ENCODE measurements at regions not wholly inside any gene's neighbourhood (a gene's known extent, or its start where the extent isn't known, plus 50 kb on each side); places are given as distances from the start of the nearest gene placed in this dataset.
"Not testable (repeated sequence)": the region's sequence is repeated elsewhere in the genome, so short reads cannot be mapped to it uniquely, and the experiment has no call there.

GRCh38 chr20:40895182-40895581, 133.4 kb upstream of the TOP1 start:
- DNase-seq: no peak

DNA sequence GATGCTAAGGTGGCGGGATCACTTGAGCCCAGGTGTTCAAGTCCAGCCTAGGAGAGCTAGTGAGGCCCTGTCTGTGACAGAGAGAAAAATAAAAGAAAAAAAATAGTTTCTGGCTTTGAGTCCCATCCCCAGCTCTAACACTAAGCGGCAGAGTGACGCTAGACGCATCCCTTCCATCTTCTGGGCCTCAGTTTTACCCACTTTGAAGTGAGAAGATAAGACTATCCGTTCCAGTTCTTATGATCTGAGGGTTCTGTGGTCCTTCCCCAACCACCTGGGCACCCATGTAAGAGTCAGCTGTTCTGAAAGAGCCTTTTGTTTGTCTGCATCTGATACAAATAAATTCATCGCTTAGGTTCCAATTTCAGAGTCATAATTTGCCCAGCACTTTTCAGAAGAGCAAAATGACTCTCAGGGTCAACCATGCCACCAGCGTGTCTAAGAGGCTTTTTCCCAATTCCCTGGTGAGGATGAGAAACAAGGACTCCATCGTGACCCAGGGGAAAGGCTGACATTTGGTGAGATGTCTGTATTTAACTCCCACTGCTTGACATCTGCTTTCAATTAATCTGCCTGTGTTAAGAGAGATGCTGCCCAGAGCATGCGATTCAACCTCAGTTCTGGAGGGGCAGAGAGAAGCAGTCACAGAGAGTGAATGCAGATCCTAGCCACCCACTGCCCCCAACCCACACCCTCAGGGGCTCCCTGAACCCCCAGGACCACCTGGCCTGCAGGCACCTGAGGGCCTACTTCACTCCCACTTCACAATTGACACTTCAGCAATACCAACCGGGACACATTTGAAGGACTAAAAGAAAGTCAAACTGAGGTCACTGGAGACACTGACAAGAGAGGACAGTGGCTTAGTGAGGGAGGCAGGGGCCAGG, 131.6 kb upstream of the TOP1 start:
- peak; percentile 65 for DNase-seq

DNA sequence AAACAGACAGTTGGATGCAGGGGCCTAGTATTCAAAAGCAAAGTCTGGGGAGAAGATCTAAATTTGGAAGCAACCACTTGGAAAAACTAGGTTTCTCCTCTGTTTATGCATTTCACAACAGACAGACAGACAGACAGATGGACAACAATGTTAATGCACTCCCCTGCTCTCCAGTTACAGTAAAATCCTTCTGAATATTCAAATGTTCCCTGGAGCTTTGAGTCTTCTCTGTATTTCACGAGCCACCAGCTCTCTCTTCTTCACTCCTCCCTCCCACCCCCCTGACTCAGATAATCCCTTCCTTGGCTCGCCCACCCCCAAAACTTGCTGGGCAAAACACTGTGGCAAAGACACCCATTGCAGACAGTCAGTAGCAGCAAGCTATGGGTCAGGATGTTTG, 129.3 kb upstream of the TOP1 start:
- no peak for DNase-seq

DNA sequence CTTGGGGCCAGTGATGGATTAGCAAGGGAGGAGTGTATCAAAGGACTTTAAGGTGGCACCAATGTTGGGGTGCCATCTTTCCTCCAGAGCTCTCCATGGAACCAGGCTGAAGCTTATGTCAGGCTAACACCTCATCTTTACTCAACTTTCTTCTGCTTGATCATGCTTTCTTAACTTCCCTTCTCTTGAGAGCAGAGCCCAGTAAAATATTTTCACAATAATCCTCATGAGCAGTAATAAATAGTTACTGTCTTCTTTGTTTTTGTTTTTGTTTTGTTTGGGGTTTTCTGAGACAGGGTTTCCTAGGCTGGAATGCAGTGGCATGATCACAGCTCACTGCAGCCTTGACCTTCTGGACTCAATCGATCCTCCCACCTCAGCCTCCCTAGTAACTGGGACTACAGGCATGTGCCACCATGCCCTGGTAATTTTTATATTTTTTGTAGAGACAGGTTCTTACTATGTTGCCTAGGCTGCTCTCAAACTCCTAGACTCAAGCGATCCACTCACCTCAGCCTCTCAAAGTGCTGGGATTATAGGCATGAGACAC, 127.9 kb upstream of the TOP1 start:
- no peak for DNase-seq

- DNase-seq: peak; percentile 34
These were observed 126.0 kb upstream of the TOP1 start for GRCh38 chr20:40902661-40903060.

DNA sequence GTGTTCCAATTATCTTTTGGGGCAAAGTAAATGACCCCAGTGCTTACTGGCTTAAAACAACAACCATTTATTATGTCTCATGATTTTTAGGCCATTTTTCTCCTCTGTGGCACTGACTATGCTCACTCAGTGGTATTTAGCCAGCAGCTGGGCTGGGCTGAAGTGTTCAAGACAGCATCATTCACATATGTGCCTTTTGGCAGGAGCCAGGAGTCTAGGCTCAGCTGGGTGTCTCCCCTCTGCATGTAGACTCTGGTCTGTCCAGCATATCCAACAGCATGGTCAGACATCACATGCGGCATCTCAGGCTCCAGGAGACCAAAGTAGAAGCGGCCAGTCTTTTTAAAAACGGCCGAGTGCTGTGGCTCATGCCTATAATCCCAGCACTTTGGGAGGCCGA, 120.3 kb upstream of the TOP1 start:
- peak; percentile 88 for DNase-seq

- DNase-seq: not testable (repeated sequence)
These were observed 119.1 kb upstream of the TOP1 start for GRCh38 chr20:40909489-40909888.

DNA sequence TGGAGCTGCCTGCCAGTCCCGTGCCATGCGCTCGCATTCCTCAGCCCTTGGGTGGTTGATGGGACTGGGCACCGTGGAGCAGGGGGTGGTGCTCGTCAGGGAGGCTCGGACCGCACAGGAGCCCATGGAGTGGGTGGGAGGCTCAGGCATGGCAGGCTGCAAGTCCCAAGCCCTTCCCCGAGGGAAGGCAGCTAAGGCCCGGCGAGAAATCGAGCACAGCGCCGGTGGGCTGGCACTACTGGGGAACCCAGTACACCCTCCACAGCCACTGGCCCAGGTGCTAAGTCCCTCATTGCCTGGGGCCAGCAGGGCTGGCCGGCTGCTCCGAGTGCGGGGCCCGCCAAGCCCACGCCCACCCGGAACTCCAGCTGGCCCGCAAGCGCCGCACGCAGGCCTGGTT, 118.2 kb upstream of the TOP1 start:
- not testable (repeated sequence) for DNase-seq

DNA sequence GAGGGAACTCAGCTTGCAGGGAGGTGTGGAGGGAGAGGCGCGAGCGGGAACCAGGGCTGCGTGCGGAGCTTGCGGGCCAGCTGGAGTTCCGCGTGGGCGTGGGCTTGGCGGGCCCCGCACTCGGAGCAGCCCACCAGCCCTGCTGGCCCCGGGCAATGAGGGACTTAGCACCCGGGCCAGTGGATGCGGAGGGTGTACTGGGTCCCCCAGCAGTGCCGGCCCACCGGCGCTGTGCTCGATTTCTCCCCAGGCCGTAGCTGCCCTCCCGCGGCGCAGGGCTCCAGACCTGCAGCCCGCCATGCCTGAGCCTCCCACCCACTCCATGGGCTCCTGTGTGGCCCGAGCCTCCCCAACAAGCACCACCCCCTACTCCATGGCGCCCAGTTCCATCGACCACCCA, 117.5 kb upstream of the TOP1 start:
- DNase-seq: not testable (repeated sequence)

DNA sequence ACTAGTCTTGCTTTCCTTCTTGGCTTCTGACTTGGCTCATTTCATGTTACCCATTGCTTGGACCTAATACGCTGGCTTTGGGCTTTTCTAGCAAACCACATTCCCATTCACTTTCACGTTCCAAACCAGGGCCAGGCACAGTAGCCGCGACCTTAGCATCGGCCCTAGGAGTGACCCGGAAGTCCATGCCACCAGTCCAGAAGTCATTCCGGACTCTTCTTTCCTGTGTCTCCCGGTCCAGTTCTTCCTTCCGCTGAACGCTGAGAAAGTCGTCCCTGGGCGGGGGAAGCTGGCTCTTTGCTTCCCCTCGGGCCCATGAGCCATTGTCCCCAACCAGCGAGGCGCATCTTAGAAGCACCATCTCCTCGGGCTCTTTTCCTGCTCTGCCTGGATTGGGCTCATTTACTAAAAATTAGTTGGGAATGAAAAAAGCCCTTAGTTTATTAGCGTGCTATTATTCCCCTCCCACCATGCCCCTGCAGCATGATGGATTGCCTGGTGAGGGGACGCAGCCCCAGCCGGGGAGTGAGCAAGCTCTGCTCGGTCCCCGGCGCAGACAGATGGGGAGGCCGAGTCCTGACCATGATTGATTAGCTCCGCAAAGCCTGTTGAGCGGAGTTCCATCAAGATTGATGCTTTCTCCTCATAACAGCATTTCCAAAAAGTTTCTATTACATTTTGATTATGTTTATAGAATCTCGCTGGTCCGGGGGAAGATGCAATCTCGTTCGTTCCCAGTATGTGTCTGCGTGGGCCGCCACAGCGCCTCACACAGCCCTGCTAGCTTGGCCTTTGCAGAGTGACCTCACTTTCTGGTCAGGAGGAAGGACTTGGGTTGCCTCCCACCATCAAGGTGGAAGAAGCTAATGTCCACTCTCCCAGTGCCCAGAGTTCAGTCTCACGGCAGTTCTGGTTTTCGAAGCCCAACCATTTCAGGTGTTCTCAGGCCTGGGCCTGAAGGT, 115.1 kb upstream of the TOP1 start:
- DNase-seq: no peak

DNA sequence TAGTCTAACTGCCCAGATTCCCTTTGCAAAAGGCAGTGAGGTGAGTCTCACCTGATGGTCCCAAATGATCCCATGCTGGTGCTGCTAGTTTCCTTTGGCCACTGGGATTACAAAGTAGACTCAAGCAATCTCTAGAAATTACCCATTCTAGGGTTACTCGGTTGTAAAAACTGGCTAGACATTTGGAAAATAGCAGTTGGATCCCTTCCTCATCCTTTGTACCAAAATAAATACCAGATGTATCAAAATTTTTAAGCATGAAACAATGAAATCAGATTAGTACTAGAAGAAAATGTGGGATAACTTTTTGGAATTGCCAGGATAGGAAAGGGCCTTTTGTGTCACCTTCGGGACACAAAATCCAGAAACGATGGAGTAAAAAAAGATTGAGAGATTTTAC, 112.9 kb upstream of the TOP1 start:
- no peak for DNase-seq

DNA sequence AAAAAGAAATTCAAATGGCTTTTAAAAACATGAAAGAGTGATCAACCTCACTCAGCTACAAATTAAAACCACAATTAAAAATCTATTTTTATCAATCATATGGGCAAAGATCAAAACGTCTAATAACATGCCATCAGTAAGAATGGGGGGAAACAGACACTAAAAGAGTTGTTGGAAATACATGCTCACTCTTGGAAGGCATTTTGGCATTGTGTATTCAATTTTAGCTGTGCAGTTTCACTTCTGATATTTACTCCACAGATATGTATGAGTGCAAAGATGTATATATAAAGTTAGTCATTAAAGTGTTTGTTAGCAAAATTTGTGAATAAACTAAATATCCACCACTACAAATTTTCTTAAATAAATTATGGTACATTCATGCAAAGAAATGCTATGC, 112.3 kb upstream of the TOP1 start:
- DNase-seq: no peak

- DNase-seq: no peak
These were observed 108.3 kb upstream of the TOP1 start for GRCh38 chr20:40920291-40920690.

DNA sequence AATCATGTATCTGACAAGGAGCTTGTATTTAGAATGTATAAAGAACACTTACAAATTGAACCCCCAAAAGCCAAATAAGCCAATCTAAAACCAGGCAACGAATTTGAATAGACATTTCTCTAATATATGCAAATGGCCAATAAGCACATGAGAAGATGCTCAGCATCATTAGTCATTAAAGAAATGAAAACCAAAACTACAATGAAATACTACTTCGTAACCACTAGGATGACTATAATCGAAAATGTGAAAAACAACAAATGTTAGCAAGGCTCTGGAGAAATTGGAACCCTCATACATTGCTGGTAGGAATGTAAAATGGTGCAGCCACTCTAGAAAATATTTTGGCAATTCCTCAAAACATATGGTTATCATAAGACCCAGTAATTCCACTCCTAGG, 105.8 kb upstream of the TOP1 start:
- DNase-seq: no peak

- peak; percentile 74 for DNase-seq
These were observed 102.7 kb upstream of the TOP1 start for GRCh38 chr20:40925829-40926510.

DNA sequence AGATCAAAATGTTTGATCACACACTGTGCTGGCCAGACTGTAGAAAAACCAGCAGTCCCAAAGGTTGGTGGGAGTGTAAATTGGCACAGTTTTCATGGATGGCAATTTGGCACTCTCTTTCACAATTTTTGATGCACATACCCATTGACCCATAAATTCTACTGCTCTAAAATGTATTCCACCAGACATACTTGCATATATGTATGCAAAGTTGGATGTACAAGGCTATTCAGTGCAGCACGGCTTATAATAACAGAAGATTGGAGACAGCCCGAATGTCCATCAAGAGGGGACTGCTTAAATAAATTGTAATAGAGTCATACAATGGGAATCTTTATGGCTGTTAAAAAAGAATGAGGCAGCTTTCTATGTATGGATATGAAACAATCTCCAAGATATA, 101.7 kb upstream of the TOP1 start:
- DNase-seq: no peak

DNA sequence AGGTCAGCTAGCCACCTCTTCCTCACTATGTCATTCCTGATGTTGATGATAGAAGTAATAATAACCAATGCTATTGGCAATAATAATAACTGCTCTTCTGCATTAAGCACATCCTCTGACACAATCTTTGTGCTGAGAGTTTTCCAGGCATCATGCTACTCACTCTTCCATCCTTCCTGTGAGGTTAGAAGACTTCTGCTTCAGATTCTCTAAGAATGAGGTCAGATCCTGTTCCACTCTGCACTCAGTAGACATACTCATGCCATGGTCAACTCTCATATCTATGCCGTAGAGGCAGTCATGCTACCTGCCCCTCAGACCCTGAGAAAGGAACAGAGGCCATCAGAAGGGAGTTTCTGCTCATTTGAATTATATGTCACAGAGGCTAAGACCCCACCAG, 98.1 kb upstream of the TOP1 start:
- no peak for DNase-seq

DNA sequence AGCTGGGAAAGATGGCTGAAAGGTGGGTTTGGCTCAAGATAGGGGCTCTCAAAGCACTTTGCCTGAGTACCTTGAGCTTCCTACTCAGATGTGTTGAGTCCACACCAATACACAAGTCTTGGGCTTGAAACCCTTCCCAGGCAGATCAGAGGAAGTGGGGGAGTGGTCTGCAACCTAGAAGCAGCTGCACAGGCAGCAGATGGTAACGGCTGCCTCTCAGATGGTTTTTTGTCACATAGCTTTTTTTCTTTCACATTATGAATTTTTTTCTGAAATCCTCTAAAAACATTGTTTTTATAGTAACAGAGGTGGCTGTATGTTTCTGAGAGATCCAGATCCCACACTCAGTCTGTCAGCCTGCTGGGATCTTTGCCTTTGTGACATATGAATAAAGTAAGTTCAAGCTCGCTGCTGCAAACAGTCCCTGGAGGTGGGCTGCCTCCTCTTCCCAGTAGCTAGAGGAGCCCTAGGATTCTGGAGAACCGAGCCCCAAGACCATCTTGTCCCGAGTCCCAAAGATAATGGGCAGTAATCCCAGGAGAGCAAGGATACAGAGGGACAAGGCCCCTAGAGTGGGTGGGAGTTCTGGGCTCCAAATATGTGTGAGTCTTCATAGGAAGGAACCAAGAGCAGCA, 97.1 kb upstream of the TOP1 start:
- DNase-seq: no peak

DNA sequence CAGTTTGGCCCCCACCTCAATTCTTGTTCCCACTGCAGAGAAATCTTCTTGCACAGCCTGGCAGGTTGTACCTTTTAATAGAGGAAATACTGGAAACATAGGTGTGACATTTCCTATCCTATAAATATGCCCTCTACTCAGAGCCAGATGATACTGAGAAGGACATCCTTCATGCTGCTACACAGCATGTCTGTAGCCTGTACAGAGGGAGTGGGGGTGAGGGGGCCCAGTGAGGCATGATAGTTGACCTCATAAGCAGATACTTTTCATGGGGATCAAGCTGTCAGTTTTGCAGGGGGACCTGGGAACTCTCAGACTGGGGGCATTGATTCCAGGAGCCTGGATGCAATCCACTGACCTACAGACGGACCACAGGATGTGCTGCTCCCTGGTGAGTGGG, 96.2 kb upstream of the TOP1 start:
- DNase-seq: no peak

GRCh38 chr20:40933758-40934157, 94.9 kb upstream of the TOP1 start:
- no peak for DNase-seq

DNA sequence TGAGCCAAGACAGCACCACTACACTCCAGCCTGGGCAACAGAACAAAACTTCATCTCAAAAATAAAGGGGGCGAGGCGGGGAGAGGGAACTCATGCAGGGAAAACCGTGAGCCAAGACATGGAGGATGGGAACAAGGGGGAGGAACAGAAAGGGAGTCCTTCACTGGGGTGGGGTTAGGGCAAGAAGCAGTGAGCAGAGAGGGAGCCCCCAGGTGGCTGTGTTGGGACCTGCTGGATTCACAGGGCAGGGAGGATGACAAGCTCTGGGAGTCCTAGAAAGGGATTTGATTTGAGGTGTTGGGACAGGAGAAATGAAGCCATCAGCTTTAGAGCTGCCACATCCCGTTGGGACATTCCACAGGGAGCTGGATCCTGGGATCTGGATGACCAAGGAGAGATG, 90.6 kb upstream of the TOP1 start:
- DNase-seq: no peak

DNA sequence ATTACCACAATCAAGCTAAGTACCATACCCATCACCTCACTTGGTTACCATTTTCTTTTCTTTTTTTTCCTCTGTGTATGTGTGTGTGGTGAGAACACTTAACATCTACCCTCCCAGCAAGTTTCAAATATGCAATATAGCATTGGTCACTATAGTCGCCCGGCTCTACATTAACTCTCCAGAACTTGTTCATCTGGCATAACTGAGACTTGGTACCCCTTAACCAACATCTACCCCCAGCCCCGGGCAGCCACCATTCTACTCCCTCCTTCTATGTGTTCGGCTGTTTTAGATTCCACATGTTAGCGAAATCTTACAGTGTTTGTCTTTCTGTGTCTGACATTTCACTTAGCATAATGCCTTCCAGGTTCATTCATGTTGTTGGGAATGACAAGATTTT, 89.0 kb upstream of the TOP1 start:
- DNase-seq: no peak
